GM12891 (cell line): ENCODE measurements at regions not wholly inside any gene's neighbourhood (a gene's known extent, or its start where the extent isn't known, plus 50 kb on each side); places are given as distances from the start of the nearest gene placed in this dataset.

Source experiments
- POLR2A ChIP-seq: IDR thresholded peaks from 2 replicates; pipeline ENCODE4 v1.6.1; 2011; ENCODE audit warnings: low read depth, low read length, control low read depth
- TAF1 ChIP-seq: IDR thresholded peaks from 2 replicates; pipeline ENCODE4 v1.6.1; 2011; ENCODE audit warnings: low read depth, low read length, control low read depth

GRCh38 chr18:46413684-46414083, 243.3 kb downstream of the LOXHD1 start:
- no peak for TF ChIP-seq POLR2A
- no peak for TF ChIP-seq TAF1
